ENCODE measurements at regions not wholly inside any gene's neighbourhood (a gene's known extent, or its start where the extent isn't known, plus 50 kb on each side); places are given as distances from the start of the nearest gene placed in this dataset.

DNA sequence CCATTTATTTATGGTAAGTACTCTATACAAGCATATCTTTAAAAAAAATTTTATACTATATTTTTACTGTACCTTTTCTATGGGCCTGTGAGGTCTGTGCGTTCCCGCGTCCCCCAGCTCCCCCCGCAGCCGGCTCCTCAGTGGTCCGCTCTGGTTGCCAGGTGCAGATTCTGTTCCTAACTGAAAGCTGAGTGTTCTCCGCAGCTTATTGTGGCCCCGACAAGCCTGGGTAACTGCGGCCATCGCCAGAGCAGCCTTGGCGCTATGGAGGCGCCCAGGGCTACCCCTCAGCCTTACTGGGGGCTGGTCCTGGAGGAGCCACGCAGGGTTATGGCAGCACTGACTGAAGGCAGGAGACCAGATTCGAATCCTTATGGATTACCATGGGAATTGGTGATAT, 896.8 kb downstream of the PCDH17 start:
- Histone ChIP-seq H3K36me3 (no peaks in the 10 kb centered on the region), H3K9me3 (ENCODE audit: low read depth) (no peaks in the 10 kb centered on the region), H3K27me3 (no peaks in the 10 kb centered on the region), H3K4me1 (ENCODE audit: low read depth) (no peaks in the 10 kb centered on the region), H3K4me3 (no peak overlapping the region), H3K27ac (no peak overlapping the region)
- TF ChIP-seq, protein P1, sequence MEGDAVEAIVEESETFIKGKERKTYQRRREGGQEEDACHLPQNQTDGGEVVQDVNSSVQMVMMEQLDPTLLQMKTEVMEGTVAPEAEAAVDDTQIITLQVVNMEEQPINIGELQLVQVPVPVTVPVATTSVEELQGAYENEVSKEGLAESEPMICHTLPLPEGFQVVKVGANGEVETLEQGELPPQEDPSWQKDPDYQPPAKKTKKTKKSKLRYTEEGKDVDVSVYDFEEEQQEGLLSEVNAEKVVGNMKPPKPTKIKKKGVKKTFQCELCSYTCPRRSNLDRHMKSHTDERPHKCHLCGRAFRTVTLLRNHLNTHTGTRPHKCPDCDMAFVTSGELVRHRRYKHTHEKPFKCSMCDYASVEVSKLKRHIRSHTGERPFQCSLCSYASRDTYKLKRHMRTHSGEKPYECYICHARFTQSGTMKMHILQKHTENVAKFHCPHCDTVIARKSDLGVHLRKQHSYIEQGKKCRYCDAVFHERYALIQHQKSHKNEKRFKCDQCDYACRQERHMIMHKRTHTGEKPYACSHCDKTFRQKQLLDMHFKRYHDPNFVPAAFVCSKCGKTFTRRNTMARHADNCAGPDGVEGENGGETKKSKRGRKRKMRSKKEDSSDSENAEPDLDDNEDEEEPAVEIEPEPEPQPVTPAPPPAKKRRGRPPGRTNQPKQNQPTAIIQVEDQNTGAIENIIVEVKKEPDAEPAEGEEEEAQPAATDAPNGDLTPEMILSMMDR (IDR thresholded peaks at IDR 0.05; ENCODE audit: low read depth, low read length), result no peak
- no peak for DNase-seq (ENCODE audit: low read depth in 1 of 2, low spot score in 1 of 2)

DNA sequence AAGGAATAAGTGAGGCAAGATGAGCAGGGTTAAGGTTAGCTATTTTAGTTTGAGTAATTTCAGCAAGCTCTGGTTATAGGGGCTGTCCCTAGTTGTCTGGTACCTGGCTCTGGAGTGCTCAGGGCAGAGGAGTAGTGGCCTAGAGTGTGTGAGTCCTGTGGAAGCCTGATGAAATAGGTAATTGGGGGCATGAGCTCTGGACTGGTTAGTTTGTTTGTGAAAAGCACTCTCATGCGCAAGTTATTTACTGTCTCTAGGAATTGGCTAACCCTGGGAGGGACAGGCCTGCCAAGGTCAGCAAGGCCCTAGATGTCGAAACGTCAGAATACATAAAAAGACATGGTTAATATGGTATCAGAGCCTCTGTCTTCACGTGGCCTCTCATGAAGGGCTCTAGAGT, 900.1 kb downstream of the PCDH17 start:
- TF ChIP-seq, protein P1 (IDR thresholded peaks at IDR 0.05; ENCODE audit: low read depth, low read length), result no peak
- H3K9me3 ChIP-seq (ENCODE audit: low read depth), result no peaks in the 10 kb centered on the region
- no peak overlapping the region for H3K4me3 ChIP-seq
- H3K4me1 ChIP-seq (ENCODE audit: low read depth), result no peaks in the 10 kb centered on the region
- no peak overlapping the region for H3K27ac ChIP-seq
- no peaks in the 10 kb centered on the region for H3K27me3 ChIP-seq
- H3K36me3 ChIP-seq, result no peaks in the 10 kb centered on the region
- no peak for DNase-seq (ENCODE audit: low read depth in 1 of 2, low spot score in 1 of 2)

DNA sequence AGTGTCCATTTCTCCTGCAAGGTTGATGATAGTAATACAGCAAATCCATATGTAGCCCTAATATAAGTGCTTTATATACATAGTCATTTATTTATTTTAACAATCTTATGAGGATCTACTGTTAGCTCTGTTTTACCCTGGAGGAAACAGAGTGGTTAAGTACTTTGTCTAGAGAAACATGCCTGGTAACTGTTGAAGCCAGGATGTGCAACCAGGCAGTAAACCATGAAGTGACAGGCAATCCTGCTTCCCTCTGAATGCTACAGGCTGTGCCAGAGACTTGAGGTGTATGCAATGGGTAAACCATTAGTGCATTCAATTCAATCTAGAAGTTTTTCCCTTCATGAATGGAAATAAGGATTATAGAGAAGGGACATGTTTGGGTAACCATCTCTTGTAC, 911.0 kb downstream of the PCDH17 start:
- Histone ChIP-seq H3K27me3 (no peaks in the 10 kb centered on the region), H3K4me1 (ENCODE audit: low read depth) (no peaks in the 10 kb centered on the region), H3K27ac (no peak overlapping the region), H3K4me3 (no peak overlapping the region), H3K9me3 (ENCODE audit: low read depth) (no peaks in the 10 kb centered on the region), H3K36me3 (no peaks in the 10 kb centered on the region)
- TF ChIP-seq, protein P1 (IDR thresholded peaks at IDR 0.05; ENCODE audit: low read depth, low read length), result no peak
- no peak for DNase-seq (ENCODE audit: low read depth in 1 of 2, low spot score in 1 of 2)

DNA sequence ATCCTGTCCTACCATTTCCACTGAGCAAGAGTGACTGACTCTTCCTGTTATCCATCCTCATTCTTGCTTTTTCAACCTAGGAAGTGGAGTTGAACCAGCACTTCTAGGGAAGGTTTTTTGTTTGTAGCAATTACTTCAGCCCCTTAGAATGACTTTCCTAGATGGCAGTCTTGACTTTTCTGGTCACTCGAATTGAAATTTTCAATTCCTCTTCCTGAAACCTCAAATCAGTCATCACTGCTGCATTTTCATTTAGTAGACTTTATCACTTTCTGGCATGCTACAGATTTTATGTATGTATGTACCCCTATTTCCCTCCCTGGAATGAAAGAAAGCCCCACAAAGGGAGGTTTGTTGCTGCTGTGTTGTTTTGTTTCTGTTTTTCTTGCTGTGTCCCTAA, 915.9 kb downstream of the PCDH17 start:
- Histone ChIP-seq H3K27ac (no peak overlapping the region), H3K27me3 (no peaks in the 10 kb centered on the region), H3K4me3 (no peak overlapping the region), H3K4me1 (ENCODE audit: low read depth) (no peaks in the 10 kb centered on the region), H3K36me3 (no peaks in the 10 kb centered on the region), H3K9me3 (ENCODE audit: low read depth) (no peaks in the 10 kb centered on the region)
- TF ChIP-seq, protein P1 (IDR thresholded peaks at IDR 0.05; ENCODE audit: low read depth, low read length), result no peak
- DNase-seq (ENCODE audit: low read depth in 1 of 2, low spot score in 1 of 2), result no peak

DNA sequence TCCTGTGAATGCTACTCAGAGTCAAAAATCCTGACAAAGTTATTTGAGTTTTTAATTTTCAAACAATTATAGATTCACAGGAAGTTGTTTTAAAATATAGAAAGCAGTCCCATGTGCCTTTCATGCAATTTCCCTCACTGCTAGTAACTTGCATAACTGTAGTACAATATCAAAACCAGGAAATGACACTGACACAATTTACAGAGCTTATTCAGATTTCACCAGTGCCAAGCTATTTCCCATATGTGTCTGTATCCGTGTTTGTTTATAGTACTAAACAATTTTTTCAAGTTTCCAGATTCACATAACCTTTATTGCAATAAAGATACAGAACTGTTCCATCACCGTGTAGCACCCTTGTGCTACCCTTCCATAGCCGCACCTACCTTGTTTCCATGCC, 934.6 kb downstream of the PCDH17 start:
- Histone ChIP-seq H3K36me3 (no peaks in the 10 kb centered on the region), H3K27me3 (no peaks in the 10 kb centered on the region), H3K9me3 (ENCODE audit: low read depth) (no peaks in the 10 kb centered on the region), H3K4me1 (ENCODE audit: low read depth) (no peaks in the 10 kb centered on the region), H3K27ac (no peak overlapping the region), H3K4me3 (no peak overlapping the region)
- TF ChIP-seq, protein P1 (IDR thresholded peaks at IDR 0.05; ENCODE audit: low read depth, low read length), result no peak
- DNase-seq (ENCODE audit: low read depth in 1 of 2, low spot score in 1 of 2), result no peak

DNA sequence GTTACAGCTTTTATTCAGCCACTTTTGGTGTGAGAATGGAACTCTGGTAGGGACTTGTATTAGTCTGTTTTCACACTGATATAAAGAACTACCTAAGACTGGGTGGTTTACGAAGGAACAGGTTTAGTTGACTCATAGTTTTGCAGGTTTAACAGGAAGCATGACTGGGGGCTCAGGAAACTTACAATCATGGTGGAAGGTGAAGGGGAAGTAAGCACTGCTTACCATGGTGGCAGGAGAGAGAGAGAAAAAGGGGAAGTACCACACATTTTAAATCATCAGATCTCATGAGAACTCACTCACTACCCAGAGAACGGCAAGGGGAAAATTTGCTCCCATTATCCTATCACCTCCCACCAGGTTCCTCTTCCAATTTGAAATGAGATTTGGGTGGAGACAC, 942.2 kb downstream of the PCDH17 start:
- Histone ChIP-seq H3K9me3 (ENCODE audit: low read depth) (no peaks in the 10 kb centered on the region), H3K27me3 (no peaks in the 10 kb centered on the region), H3K27ac (no peak overlapping the region), H3K36me3 (no peaks in the 10 kb centered on the region), H3K4me3 (no peak overlapping the region), H3K4me1 (ENCODE audit: low read depth) (no peaks in the 10 kb centered on the region)
- no peak for DNase-seq (ENCODE audit: low read depth in 1 of 2, low spot score in 1 of 2)
- TF ChIP-seq, protein P1 (IDR thresholded peaks at IDR 0.05; ENCODE audit: low read depth, low read length), result no peak
